Esophagus muscularis mucosa (tissue), 4 donors: ENCODE measurements at regions not wholly inside any gene's neighbourhood (a gene's known extent, or its start where the extent isn't known, plus 50 kb on each side); places are given as distances from the start of the nearest gene placed in this dataset.

ENCODE experiments used
- CTCF ChIP-seq, 3 experiments: fragments of 200-600 bp in 2 of 3; fragments of 450-650 bp in 1 of 3; sonication (generic) in 2 of 3; IDR thresholded peaks; one replicate each; pipeline ENCODE4 v1.5.1; 2017 to 2019; ENCODE audit warnings: antibody characterized with exemption in 3 of 3, mild to moderate bottlenecking in 2 of 3, moderate library complexity in 1 of 3
- EP300 ChIP-seq: sonication (generic); formaldehyde crosslinking; IDR thresholded peaks from one replicate; pipeline ENCODE4 v1.6.1; 2017; ENCODE audit warnings: antibody characterized with exemption
- POLR2A ChIP-seq: fragments of 450-650 bp; IDR thresholded peaks from one replicate; pipeline ENCODE4 v1.6.1; 2017; ENCODE audit warnings: antibody characterized with exemption, moderate library complexity, mild to moderate bottlenecking, low read depth
- POLR2AphosphoS5 ChIP-seq, 2 donors: sonication (generic); formaldehyde crosslinking; IDR thresholded peaks; one replicate each; pipeline ENCODE4 v1.6.1; 2017; ENCODE audit warnings: antibody characterized with exemption in 2 of 2

DNA sequence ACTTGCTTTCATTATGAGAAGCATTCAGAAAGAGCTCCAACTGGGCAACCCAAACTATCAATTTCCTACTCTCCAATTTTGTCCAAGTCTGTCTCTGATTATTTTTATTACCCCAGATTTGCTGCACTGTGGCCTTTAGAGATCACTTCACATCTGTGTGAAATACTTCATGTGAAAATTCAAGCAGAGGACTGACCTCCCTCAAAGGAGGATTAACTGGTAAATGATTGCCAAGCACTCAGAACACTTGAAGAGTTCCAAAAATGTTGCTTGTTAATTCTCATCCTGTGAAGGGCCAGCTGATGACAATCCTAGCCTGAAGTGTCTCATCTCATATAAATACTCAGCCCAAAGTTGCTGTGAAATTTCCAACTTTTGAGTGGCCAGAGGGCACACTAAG lies 182.8 kb upstream of the DGKB start:
- TF ChIP-seq CTCF (IDR thresholded peaks at IDR 0.05) (no peak), POLR2A (no peak), POLR2AphosphoS5 (IDR thresholded peaks at IDR 0.05) (no peak), EP300 (no peak)
